ENCODE measurements at regions not wholly inside any gene's neighbourhood (a gene's known extent, or its start where the extent isn't known, plus 50 kb on each side); places are given as distances from the start of the nearest gene placed in this dataset.

GRCh38 chr13:111530137-111530870 lies 209.9 kb downstream of the TEX29 start:
- TF ChIP-seq, protein P1, sequence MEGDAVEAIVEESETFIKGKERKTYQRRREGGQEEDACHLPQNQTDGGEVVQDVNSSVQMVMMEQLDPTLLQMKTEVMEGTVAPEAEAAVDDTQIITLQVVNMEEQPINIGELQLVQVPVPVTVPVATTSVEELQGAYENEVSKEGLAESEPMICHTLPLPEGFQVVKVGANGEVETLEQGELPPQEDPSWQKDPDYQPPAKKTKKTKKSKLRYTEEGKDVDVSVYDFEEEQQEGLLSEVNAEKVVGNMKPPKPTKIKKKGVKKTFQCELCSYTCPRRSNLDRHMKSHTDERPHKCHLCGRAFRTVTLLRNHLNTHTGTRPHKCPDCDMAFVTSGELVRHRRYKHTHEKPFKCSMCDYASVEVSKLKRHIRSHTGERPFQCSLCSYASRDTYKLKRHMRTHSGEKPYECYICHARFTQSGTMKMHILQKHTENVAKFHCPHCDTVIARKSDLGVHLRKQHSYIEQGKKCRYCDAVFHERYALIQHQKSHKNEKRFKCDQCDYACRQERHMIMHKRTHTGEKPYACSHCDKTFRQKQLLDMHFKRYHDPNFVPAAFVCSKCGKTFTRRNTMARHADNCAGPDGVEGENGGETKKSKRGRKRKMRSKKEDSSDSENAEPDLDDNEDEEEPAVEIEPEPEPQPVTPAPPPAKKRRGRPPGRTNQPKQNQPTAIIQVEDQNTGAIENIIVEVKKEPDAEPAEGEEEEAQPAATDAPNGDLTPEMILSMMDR (conservative IDR thresholded peaks at IDR 0.05), result no peak
- no peak for TF ChIP-seq EZH2 (IDR thresholded peaks at IDR 0.05; ENCODE audit: low read depth)

Data from PC-9 (cell line).